ENCODE measurements at regions not wholly inside any gene's neighbourhood (a gene's known extent, or its start where the extent isn't known, plus 50 kb on each side); places are given as distances from the start of the nearest gene placed in this dataset.
"Not testable (repeated sequence)": the region's sequence is repeated elsewhere in the genome, so short reads cannot be mapped to it uniquely, and the experiment has no call there.

DNA sequence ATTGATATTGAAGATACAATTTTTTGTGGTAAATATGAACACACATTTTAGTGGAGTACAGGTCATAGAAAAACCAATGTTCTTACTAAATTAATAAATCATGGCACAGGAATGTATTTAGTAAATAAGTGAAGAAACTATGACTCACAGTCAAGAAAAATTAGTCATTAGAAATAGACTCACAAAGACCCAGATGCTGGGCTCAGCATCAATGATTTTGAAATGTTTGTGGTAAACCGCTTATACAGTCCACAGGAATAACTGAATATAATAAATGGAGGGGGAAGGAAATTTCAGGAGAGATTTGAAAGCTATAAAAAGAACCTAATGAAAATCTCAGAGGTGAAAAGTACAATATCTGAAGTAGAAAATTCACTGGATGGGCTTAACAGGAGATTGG lies 138.3 kb upstream of the ADCY1 start:
- Histone ChIP-seq H3K4me2 (ENCODE audit: control insufficient read depth, extremely low read depth, insufficient read depth, low read depth, low read length) (peak overlapping the region; percentile 26), H3K4me3 (ENCODE audit: control insufficient read depth in 2 of 3, extremely low read depth in 1 of 3, insufficient read depth in 2 of 3, low read depth in 1 of 3, low read length in 3 of 3) (no peak overlapping the region), H3K79me2 (ENCODE audit: control insufficient read depth, insufficient read depth, low read length) (no peaks in the 10 kb centered on the region), H3K9me3 (ENCODE audit: control insufficient read depth, low read depth, low read length) (no peaks in the 10 kb centered on the region), H3K27me3 (ENCODE audit: control insufficient read depth, extremely low read depth, insufficient read depth, low read length) (peaks cover 11% of the 10 kb centered on the region), H2AFZ (ENCODE audit: control insufficient read depth, low read length) (no peak overlapping the region), H4K20me1 (ENCODE audit: control insufficient read depth, extremely low read depth, insufficient read depth, low read length) (no peaks in the 10 kb centered on the region), H3K27ac (ENCODE audit: control insufficient read depth, insufficient read depth, low read length) (no peak overlapping the region), H3K4me1 (ENCODE audit: control insufficient read depth, extremely low read depth, insufficient read depth, low read length) (peaks cover 9% of the 10 kb centered on the region), H3K9me1 (ENCODE audit: control insufficient read depth, extremely low read depth, insufficient read depth, low read length) (no peaks in the 10 kb centered on the region), H3K9ac (ENCODE audit: control insufficient read depth, extremely low read depth, insufficient read depth, low read length) (no peak overlapping the region), H3K36me3 (ENCODE audit: control insufficient read depth in 2 of 2, extremely low read depth in 1 of 2, insufficient read depth in 2 of 2, low read length in 2 of 2) (no peaks in the 10 kb centered on the region)
- no peak for FAIRE-seq
- peak; percentile 59 for DNase-seq (ENCODE audit: low read depth, low spot score)
- dilution Hi-C loops (cut with MboI; ENCODE audit: extremely low pct_ligation_motif_present, low sequenced_read_pairs), result no loop called here
- no peak for TF ChIP-seq EZH2 (IDR thresholded peaks at IDR 0.05; ENCODE audit: low read length)
- TF ChIP-seq, protein P1, sequence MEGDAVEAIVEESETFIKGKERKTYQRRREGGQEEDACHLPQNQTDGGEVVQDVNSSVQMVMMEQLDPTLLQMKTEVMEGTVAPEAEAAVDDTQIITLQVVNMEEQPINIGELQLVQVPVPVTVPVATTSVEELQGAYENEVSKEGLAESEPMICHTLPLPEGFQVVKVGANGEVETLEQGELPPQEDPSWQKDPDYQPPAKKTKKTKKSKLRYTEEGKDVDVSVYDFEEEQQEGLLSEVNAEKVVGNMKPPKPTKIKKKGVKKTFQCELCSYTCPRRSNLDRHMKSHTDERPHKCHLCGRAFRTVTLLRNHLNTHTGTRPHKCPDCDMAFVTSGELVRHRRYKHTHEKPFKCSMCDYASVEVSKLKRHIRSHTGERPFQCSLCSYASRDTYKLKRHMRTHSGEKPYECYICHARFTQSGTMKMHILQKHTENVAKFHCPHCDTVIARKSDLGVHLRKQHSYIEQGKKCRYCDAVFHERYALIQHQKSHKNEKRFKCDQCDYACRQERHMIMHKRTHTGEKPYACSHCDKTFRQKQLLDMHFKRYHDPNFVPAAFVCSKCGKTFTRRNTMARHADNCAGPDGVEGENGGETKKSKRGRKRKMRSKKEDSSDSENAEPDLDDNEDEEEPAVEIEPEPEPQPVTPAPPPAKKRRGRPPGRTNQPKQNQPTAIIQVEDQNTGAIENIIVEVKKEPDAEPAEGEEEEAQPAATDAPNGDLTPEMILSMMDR (optimal IDR thresholded peaks at IDR 0.05 in 1 of 3, IDR thresholded peaks at IDR 0.05 in 1 of 3, conservative IDR thresholded peaks at IDR 0.05 in 1 of 3; ENCODE audit: extremely low read depth in 1 of 3, insufficient read depth in 2 of 3, low read length in 3 of 3), result no peak

DNA sequence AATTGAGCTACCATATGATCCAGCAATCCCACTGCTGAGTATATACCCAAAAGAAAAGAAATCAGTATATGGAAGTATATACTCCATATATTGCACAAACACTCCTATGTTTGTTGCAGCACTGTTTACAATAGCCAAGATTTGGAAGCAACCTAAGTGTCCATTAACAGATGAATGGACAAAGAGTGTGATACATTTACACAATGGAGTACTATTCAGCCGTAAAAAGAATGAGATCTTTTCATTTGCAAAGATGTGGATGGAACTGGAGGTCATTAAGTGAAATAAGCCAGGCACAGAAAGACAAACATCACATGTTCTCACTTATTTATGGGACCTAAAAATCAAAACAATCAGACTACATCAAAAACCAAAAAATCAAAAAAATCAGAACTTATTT lies 133.4 kb upstream of the ADCY1 start:
- dilution Hi-C loops (cut with MboI; ENCODE audit: extremely low pct_ligation_motif_present, low sequenced_read_pairs); H3K4me2 ChIP-seq (ENCODE audit: control insufficient read depth, extremely low read depth, insufficient read depth, low read depth, low read length); H4K20me1 ChIP-seq (ENCODE audit: control insufficient read depth, extremely low read depth, insufficient read depth, low read length); H3K4me1 ChIP-seq (ENCODE audit: control insufficient read depth, extremely low read depth, insufficient read depth, low read length); H3K27me3 ChIP-seq (ENCODE audit: control insufficient read depth, extremely low read depth, insufficient read depth, low read length); H2AFZ ChIP-seq (ENCODE audit: control insufficient read depth, low read length); H3K9me1 ChIP-seq (ENCODE audit: control insufficient read depth, extremely low read depth, insufficient read depth, low read length); FAIRE-seq; H3K79me2 ChIP-seq (ENCODE audit: control insufficient read depth, insufficient read depth, low read length); H3K9ac ChIP-seq (ENCODE audit: control insufficient read depth, extremely low read depth, insufficient read depth, low read length); H3K4me3 ChIP-seq (ENCODE audit: control insufficient read depth in 2 of 3, extremely low read depth in 1 of 3, insufficient read depth in 2 of 3, low read depth in 1 of 3, low read length in 3 of 3); H3K27ac ChIP-seq (ENCODE audit: control insufficient read depth, insufficient read depth, low read length); H3K36me3 ChIP-seq (ENCODE audit: control insufficient read depth in 2 of 2, extremely low read depth in 1 of 2, insufficient read depth in 2 of 2, low read length in 2 of 2); DNase-seq (ENCODE audit: low read depth, low spot score); H3K9me3 ChIP-seq (ENCODE audit: control insufficient read depth, low read depth, low read length): not testable (repeated sequence)

DNA sequence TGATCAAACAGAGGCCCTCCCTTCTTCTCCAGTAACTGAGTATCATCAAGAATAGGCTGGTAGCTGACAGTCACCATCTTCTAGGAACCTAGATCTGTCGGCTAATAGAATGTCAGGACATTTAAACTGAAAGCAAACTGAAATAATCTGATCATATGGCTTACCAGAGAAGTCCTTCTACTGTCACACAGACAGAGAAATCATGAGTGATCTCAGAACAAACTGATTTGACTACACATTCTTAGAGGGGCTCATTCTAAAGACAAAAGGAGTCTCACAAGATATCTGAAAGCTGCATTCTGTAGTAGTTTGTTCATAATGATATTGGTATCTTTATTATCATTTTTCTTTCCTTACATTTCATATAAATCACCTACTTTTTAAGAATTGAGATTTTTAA lies 130.9 kb upstream of the ADCY1 start:
- Histone ChIP-seq H3K4me2 (ENCODE audit: control insufficient read depth, extremely low read depth, insufficient read depth, low read depth, low read length) (no peak overlapping the region), H3K4me3 (ENCODE audit: control insufficient read depth in 2 of 3, extremely low read depth in 1 of 3, insufficient read depth in 2 of 3, low read depth in 1 of 3, low read length in 3 of 3) (no peak overlapping the region), H3K9ac (ENCODE audit: control insufficient read depth, extremely low read depth, insufficient read depth, low read length) (no peak overlapping the region), H4K20me1 (ENCODE audit: control insufficient read depth, extremely low read depth, insufficient read depth, low read length) (no peaks in the 10 kb centered on the region), H2AFZ (ENCODE audit: control insufficient read depth, low read length) (no peak overlapping the region), H3K9me3 (ENCODE audit: control insufficient read depth, low read depth, low read length) (no peaks in the 10 kb centered on the region), H3K36me3 (ENCODE audit: control insufficient read depth in 2 of 2, extremely low read depth in 1 of 2, insufficient read depth in 2 of 2, low read length in 2 of 2) (no peaks in the 10 kb centered on the region), H3K9me1 (ENCODE audit: control insufficient read depth, extremely low read depth, insufficient read depth, low read length) (no peaks in the 10 kb centered on the region), H3K79me2 (ENCODE audit: control insufficient read depth, insufficient read depth, low read length) (no peaks in the 10 kb centered on the region), H3K27me3 (ENCODE audit: control insufficient read depth, extremely low read depth, insufficient read depth, low read length) (no peaks in the 10 kb centered on the region), H3K4me1 (ENCODE audit: control insufficient read depth, extremely low read depth, insufficient read depth, low read length) (peaks cover 12% of the 10 kb centered on the region), H3K27ac (ENCODE audit: control insufficient read depth, insufficient read depth, low read length) (no peak overlapping the region)
- DNase-seq (ENCODE audit: low read depth, low spot score) (no peak), FAIRE-seq (no peak)
- no peak for TF ChIP-seq EZH2 (IDR thresholded peaks at IDR 0.05; ENCODE audit: low read length)
- TF ChIP-seq, protein P1 (optimal IDR thresholded peaks at IDR 0.05 in 1 of 3, IDR thresholded peaks at IDR 0.05 in 1 of 3, conservative IDR thresholded peaks at IDR 0.05 in 1 of 3; ENCODE audit: extremely low read depth in 1 of 3, insufficient read depth in 2 of 3, low read length in 3 of 3), result no peak
- dilution Hi-C loops (cut with MboI; ENCODE audit: extremely low pct_ligation_motif_present, low sequenced_read_pairs), result no loop called here

Data from keratinocyte (primary cell).